Suprapubic skin (tissue), 4 donors: ENCODE measurements at regions not wholly inside any gene's neighbourhood (a gene's known extent, or its start where the extent isn't known, plus 50 kb on each side); places are given as distances from the start of the nearest gene placed in this dataset.

Experiments
- DNase-seq, 2 donors: peaks; one replicate each; pipeline ENCODE4 v3.0.0-alpha.2; 2019; ENCODE audit warnings: low spot score in 2 of 2
- H3K27ac ChIP-seq: fragments of 200-600 bp; sonication (generic); one replicate; pipeline ENCODE4 v1.5.1; 2019
- H3K27me3 ChIP-seq: fragments of 200-600 bp; sonication (generic); one replicate; pipeline ENCODE4 v1.5.1; 2019
- H3K36me3 ChIP-seq: fragments of 200-600 bp; sonication (generic); one replicate; pipeline ENCODE4 v1.5.1; 2019
- H3K4me1 ChIP-seq: fragments of 200-600 bp; sonication (generic); one replicate; pipeline ENCODE4 v1.5.1; 2019
- H3K4me3 ChIP-seq: fragments of 200-600 bp; sonication (generic); one replicate; pipeline ENCODE4 v1.5.1; 2019; ENCODE audit warnings: mild to moderate bottlenecking
- H3K9me3 ChIP-seq: fragments of 200-600 bp; sonication (generic); one replicate; pipeline ENCODE4 v1.5.1; 2019
- EP300 ChIP-seq: sonication (generic); formaldehyde crosslinking; IDR thresholded peaks from one replicate; pipeline ENCODE4 v1.6.1; 2017; ENCODE audit warnings: antibody characterized with exemption
- POLR2A ChIP-seq, 2 donors: fragments of 450-650 bp; IDR thresholded peaks; one replicate each; pipeline ENCODE4 v1.6.1; 2017; ENCODE audit warnings: antibody characterized with exemption in 2 of 2, mild to moderate bottlenecking in 2 of 2, moderate library complexity in 2 of 2
- POLR2AphosphoS5 ChIP-seq, 3 donors: sonication (generic); formaldehyde crosslinking; IDR thresholded peaks; one replicate each; pipeline ENCODE4 v1.6.1; 2017; ENCODE audit warnings: antibody characterized with exemption in 3 of 3
- WGBS: methylation state at CpG from one replicate; pipeline ENCODE4 v1.1.5; 2018; 5-methylcytosine and 5-hydroxymethylcytosine counted together
- TF ChIP-seq, protein P1 (sequence below), 2 donors: fragments of 200-600 bp in 1 of 2; fragments of 450-650 bp in 1 of 2; sonication (generic) in 1 of 2; IDR thresholded peaks; one replicate each; pipeline ENCODE4 v1.5.1; 2016 to 2019; ENCODE audit warnings: antibody characterized with exemption in 2 of 2, mild to moderate bottlenecking in 1 of 2, moderate library complexity in 1 of 2

DNA sequence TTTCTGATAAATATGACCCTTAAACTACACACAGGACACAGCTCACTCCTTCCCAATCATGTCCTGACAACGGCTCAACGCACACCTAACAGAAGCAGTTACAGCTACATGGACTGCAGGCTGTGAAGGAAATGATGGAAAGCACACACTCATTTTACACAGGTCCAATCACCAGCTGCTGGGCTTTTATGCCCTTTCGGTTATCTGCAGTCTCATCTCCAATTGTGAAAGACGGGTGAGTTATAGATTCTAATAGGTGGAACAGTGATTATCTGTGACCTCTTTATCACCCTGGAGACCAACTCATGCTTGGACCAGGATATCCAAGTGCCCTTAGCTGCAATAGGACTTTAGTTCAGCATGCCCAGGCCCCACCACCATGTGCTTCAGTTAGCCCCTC is 110.4 kb upstream of the CREB1 start:
- WGBS: 77% methylated on average over 4 of the region's 4 CpGs
- no peaks in the 10 kb centered on the region for H3K36me3 ChIP-seq
- no peak for DNase-seq

DNA sequence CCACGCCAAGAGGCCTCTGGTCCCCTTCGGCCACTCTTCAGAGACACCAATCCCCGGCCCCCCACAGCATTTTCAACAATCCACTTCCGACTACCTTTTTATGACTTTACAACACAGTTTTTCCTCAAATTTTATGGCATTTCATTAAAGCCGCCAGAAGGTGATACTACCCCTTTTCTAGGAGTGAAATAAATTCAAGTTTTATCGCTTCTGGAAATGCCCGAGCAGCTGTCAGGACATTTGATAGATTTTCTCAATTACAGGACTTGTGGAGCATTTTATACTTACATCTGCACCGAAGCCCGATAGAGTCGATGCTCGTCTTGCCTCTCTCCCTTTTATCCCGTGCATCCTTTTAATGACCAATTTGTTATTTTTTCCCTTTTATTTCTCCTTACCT is 108.1 kb upstream of the CREB1 start:
- no peaks in the 10 kb centered on the region for H3K9me3 ChIP-seq
- no peak for DNase-seq
- H3K27ac ChIP-seq: no peak overlapping the region
- no peaks in the 10 kb centered on the region for H3K4me1 ChIP-seq
- H3K27me3 ChIP-seq: no peaks in the 10 kb centered on the region
- no peaks in the 10 kb centered on the region for H3K36me3 ChIP-seq
- 92% methylated on average over 12 of the region's 12 CpGs for WGBS
- TF ChIP-seq, protein P1, sequence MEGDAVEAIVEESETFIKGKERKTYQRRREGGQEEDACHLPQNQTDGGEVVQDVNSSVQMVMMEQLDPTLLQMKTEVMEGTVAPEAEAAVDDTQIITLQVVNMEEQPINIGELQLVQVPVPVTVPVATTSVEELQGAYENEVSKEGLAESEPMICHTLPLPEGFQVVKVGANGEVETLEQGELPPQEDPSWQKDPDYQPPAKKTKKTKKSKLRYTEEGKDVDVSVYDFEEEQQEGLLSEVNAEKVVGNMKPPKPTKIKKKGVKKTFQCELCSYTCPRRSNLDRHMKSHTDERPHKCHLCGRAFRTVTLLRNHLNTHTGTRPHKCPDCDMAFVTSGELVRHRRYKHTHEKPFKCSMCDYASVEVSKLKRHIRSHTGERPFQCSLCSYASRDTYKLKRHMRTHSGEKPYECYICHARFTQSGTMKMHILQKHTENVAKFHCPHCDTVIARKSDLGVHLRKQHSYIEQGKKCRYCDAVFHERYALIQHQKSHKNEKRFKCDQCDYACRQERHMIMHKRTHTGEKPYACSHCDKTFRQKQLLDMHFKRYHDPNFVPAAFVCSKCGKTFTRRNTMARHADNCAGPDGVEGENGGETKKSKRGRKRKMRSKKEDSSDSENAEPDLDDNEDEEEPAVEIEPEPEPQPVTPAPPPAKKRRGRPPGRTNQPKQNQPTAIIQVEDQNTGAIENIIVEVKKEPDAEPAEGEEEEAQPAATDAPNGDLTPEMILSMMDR (IDR thresholded peaks at IDR 0.05): no peak
- TF ChIP-seq POLR2A (IDR thresholded peaks at IDR 0.05) (no peak), POLR2AphosphoS5 (IDR thresholded peaks at IDR 0.05) (no peak), EP300 (no peak)
- no peak overlapping the region for H3K4me3 ChIP-seq

More for the DNA sequence above, 110.4 kb upstream of the CREB1 start:
- Histone ChIP-seq H3K4me3 (no peak overlapping the region), H3K4me1 (no peaks in the 10 kb centered on the region), H3K27ac (no peak overlapping the region), H3K9me3 (no peaks in the 10 kb centered on the region), H3K27me3 (no peaks in the 10 kb centered on the region)
- TF ChIP-seq POLR2A (IDR thresholded peaks at IDR 0.05) (no peak), EP300 (no peak), POLR2AphosphoS5 (IDR thresholded peaks at IDR 0.05) (no peak)
- TF ChIP-seq, protein P1 (IDR thresholded peaks at IDR 0.05): no peak

DNA sequence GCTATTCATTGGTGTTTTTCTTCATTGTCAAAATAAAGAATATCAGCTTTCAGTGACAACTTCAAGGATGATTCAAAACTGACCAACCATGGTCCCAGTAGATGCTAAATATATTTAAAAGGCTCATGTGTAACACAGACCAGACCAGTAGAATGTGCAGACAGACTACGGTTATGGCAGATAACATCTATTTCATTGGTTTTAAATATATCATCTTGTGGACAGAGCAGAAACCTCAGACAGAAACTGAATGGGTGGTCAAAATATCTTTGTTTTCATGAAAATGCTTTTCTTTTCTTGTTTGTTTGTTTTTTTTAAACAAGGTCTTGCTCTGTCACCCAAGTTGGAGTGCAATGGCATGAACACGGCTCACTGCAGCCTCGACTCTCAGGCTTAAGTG is 107.4 kb upstream of the CREB1 start:
- WGBS: 86% methylated on average over 3 of the region's 3 CpGs
- DNase-seq: no peak
- no peaks in the 10 kb centered on the region for H3K9me3 ChIP-seq
- H3K4me1 ChIP-seq: no peaks in the 10 kb centered on the region
- TF ChIP-seq EP300: no peak
- TF ChIP-seq, protein P1 (IDR thresholded peaks at IDR 0.05): no peak
- TF ChIP-seq POLR2AphosphoS5 (IDR thresholded peaks at IDR 0.05): no peak
- TF ChIP-seq POLR2A (IDR thresholded peaks at IDR 0.05): no peak
- H3K27ac ChIP-seq: no peak overlapping the region
- no peak overlapping the region for H3K4me3 ChIP-seq
- no peaks in the 10 kb centered on the region for H3K36me3 ChIP-seq
- H3K27me3 ChIP-seq: no peaks in the 10 kb centered on the region

DNA sequence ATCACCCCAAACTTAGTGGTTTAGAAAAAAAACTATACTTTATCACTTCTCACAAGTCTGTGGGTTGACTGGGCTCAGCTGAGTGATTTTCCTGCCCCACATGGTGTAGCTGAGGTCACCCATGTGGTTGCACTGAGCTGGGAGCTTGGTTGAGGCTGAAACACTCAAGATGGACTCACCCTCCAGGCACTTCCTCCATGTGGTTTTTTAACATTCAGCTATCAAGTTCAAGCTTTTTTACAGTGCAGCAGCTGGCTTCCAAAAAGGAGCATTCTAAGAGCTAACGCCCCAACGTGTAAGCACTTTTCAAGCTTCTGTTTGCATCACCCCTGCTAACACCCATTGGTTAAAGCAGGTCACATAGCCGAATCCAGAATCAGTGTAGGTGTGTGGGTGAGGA is 105.9 kb upstream of the CREB1 start:
- Histone ChIP-seq H3K9me3 (no peaks in the 10 kb centered on the region), H3K27ac (no peak overlapping the region), H3K4me1 (no peaks in the 10 kb centered on the region), H3K4me3 (no peak overlapping the region), H3K27me3 (no peaks in the 10 kb centered on the region), H3K36me3 (no peaks in the 10 kb centered on the region)
- DNase-seq: no peak
- no peak for TF ChIP-seq POLR2A (IDR thresholded peaks at IDR 0.05)
- TF ChIP-seq, protein P1 (IDR thresholded peaks at IDR 0.05): no peak
- WGBS: 67% methylated on average over 3 of the region's 3 CpGs

DNA sequence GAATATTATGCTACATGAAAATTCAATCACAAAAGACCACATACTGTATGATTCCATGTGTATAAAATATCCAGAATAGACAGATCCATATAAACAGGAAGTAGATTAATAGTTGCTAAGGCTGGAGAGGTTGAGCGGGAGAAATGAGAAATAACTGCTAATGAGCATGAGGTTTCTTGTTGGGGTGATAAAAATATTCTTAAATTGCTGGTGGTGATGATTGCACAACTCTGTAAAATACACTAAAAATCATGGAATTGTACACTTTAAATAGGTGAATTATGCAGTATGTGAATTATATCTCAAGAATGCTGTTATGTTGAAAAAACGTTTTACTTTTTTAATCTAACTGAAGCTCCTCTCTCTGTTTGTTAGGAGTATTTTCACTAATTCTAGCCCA is 101.8 kb upstream of the CREB1 start:
- H3K27me3 ChIP-seq: no peaks in the 10 kb centered on the region
- H3K27ac ChIP-seq: no peak overlapping the region
- no peaks in the 10 kb centered on the region for H3K9me3 ChIP-seq
- TF ChIP-seq, protein P1 (IDR thresholded peaks at IDR 0.05): no peak
- TF ChIP-seq POLR2AphosphoS5 (IDR thresholded peaks at IDR 0.05) (no peak), EP300 (no peak), POLR2A (IDR thresholded peaks at IDR 0.05) (no peak)
- no peaks in the 10 kb centered on the region for H3K36me3 ChIP-seq
- no peaks in the 10 kb centered on the region for H3K4me1 ChIP-seq
- no peak for DNase-seq
- WGBS: 69% methylated on average over 2 of the region's 2 CpGs
- no peak overlapping the region for H3K4me3 ChIP-seq
